Sigmoid colon (tissue), 4 donors: ENCODE measurements at regions not wholly inside any gene's neighbourhood (a gene's known extent, or its start where the extent isn't known, plus 50 kb on each side); places are given as distances from the start of the nearest gene placed in this dataset.

ENCODE experiments used
- POLR2A ChIP-seq, 2 donors: fragments of 450-650 bp; IDR thresholded peaks; one replicate each; pipeline ENCODE4 v1.6.1; 2016; ENCODE audit warnings: antibody characterized with exemption in 2 of 2, mild to moderate bottlenecking in 2 of 2, moderate library complexity in 2 of 2
- POLR2AphosphoS5 ChIP-seq, 4 donors: sonication (generic); formaldehyde crosslinking; IDR thresholded peaks; one replicate each; pipeline ENCODE4 v1.6.1; 2017; ENCODE audit warnings: antibody characterized with exemption in 4 of 4
- TF ChIP-seq, protein P1 (sequence below), 4 experiments: fragments of 450-650 bp in 3 of 4; fragments of 200-600 bp in 1 of 4; IDR thresholded peaks; one replicate each; pipeline ENCODE4 v1.5.1; 2016 to 2019; ENCODE audit warnings: antibody characterized with exemption in 4 of 4, mild to moderate bottlenecking in 3 of 4, moderate library complexity in 2 of 4

DNA sequence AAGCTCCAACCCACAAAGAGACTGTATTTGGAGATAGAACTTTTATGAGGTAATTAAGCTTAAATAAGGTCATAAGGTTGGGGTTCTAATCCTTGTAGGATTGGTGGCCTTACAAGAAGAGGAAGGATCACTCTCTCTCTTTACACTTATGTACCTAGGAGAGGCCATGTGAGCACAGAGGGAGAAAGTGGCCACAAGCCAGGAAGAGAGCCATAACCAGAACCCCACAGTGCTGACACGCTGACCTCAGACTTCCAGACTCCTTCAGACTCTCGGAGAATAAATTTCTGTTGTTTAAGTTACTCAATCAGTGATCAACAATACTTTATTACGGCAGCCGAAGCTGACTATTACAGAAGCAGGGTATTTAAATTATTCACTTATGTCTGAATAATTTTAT is 430.5 kb upstream of the EPHA7 start:
- TF ChIP-seq, protein P1, sequence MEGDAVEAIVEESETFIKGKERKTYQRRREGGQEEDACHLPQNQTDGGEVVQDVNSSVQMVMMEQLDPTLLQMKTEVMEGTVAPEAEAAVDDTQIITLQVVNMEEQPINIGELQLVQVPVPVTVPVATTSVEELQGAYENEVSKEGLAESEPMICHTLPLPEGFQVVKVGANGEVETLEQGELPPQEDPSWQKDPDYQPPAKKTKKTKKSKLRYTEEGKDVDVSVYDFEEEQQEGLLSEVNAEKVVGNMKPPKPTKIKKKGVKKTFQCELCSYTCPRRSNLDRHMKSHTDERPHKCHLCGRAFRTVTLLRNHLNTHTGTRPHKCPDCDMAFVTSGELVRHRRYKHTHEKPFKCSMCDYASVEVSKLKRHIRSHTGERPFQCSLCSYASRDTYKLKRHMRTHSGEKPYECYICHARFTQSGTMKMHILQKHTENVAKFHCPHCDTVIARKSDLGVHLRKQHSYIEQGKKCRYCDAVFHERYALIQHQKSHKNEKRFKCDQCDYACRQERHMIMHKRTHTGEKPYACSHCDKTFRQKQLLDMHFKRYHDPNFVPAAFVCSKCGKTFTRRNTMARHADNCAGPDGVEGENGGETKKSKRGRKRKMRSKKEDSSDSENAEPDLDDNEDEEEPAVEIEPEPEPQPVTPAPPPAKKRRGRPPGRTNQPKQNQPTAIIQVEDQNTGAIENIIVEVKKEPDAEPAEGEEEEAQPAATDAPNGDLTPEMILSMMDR (IDR thresholded peaks at IDR 0.05), result no peak
- TF ChIP-seq POLR2A (IDR thresholded peaks at IDR 0.05) (no peak), POLR2AphosphoS5 (IDR thresholded peaks at IDR 0.05) (no peak)
